HepG2 (cell line): ENCODE measurements at regions not wholly inside any gene's neighbourhood (a gene's known extent, or its start where the extent isn't known, plus 50 kb on each side); places are given as distances from the start of the nearest gene placed in this dataset.

Experiments used
- ATAC-seq: fragments of 200-7000 bp; cut with Tn5 transposase; 3 replicates; pipeline ENCODE4 v1.9.1; 2020; ENCODE audit warnings: mild to moderate bottlenecking, moderate library complexity
- BruUV-seq: library from RNA; stranded (reverse); fragments of 400-500 nt; replicated peaks from 2 replicates; lab custom pipeline; 2021; lab: Mats Ljungman, UMichigan
- CTCF ChIA-PET: fragments of 300-600 bp; formaldehyde crosslinking; extraction: SDS; loops from one replicate; lab custom pipeline; 2021; ENCODE audit warnings: low total read pairs, inconsistent platforms, low intra/inter-chr PET ratio; lab: Yijun Ruan, JAX
- POLR2A ChIA-PET: fragments of 350-600 bp; sonication (Branson Sonifier 250); formaldehyde crosslinking; loops from one replicate; lab custom pipeline; 2020; ENCODE audit warnings: antibody characterized with exemption, inconsistent platforms; lab: Yijun Ruan, JAX
- DNase-seq: peaks from one replicate; pipeline ENCODE4 v3.0.0-alpha.2; 2015; ENCODE audit warnings: low spot score
- FAIRE-seq: peaks from 3 replicates; lab custom pipeline; 2011; peaks lifted over from hg19 to GRCh38; lab: Jason Lieb, UNC
- H2AFZ ChIP-seq: one replicate; pipeline ENCODE4 v1.6.1; 2011; ENCODE audit warnings: low read length, inconsistent platforms
- H3K27ac ChIP-seq: fragments of 300-600 bp; 3 replicates; pipeline ENCODE4 v1.8.0; 2011; ENCODE audit warnings: mixed run types, mild to moderate bottlenecking, mixed read lengths, low read length, inconsistent platforms; ENCODE audit not compliant: insufficient read depth; ENCODE audit errors: extremely low read length
- H3K27me3 ChIP-seq, 2 experiments: fragments of 200-600 bp in 1 of 2; 2 replicates in 1 of 2; 3 replicates in 1 of 2; pipeline versions ENCODE4 v1.6.0 to v1.8.0; 2011; ENCODE audit warnings: low read length in 2 of 2, mild to moderate bottlenecking in 2 of 2, moderate library complexity in 2 of 2, inconsistent platforms in 1 of 2; ENCODE audit not compliant: insufficient read depth in 2 of 2, control insufficient read depth in 1 of 2
- H3K36me3 ChIP-seq, 2 experiments: fragments of 200-600 bp in 1 of 2; replicated peaks in 1 of 2; 2 replicates in 1 of 2; 3 replicates in 1 of 2; pipeline versions ENCODE4 v1.5.1 to v1.8.0; 2011; ENCODE audit warnings: low read length in 2 of 2, inconsistent platforms in 1 of 2; ENCODE audit not compliant: insufficient read depth in 2 of 2, control insufficient read depth in 1 of 2
- H3K4me1 ChIP-seq: 2 replicates; pipeline ENCODE4 v1.5.1; 2012; ENCODE audit warnings: low read length, inconsistent platforms; ENCODE audit not compliant: insufficient read depth
- H3K4me2 ChIP-seq: 2 replicates; pipeline ENCODE4 v1.6.0; 2011; ENCODE audit warnings: low read depth, low read length, inconsistent platforms
- H3K4me3 ChIP-seq, 3 experiments: fragments of 200-600 bp in 1 of 3; sonication (generic), shearing (Covaris generic) in 1 of 3; replicated peaks in 1 of 3; 2 replicates each; pipeline ENCODE4 v1.5.1; 2011 to 2016; ENCODE audit warnings: low read length in 3 of 3, inconsistent platforms in 2 of 3, low read depth in 2 of 3, mild to moderate bottlenecking in 2 of 3, control low read depth in 1 of 3, mixed read lengths in 1 of 3; ENCODE audit not compliant: insufficient read depth in 1 of 3
- H3K79me2 ChIP-seq: one replicate; pipeline ENCODE4 v1.6.1; 2011; ENCODE audit warnings: low read length, inconsistent platforms; ENCODE audit not compliant: insufficient read depth
- H3K9ac ChIP-seq: 2 replicates; pipeline ENCODE4 v1.6.0; 2011; ENCODE audit warnings: mild to moderate bottlenecking, low read depth, low read length, inconsistent platforms; ENCODE audit not compliant: insufficient read depth
- H3K9me3 ChIP-seq: 2 replicates; pipeline ENCODE4 v1.5.1; 2012; ENCODE audit warnings: mild to moderate bottlenecking, low read length
- H4K20me1 ChIP-seq: 2 replicates; pipeline ENCODE4 v1.6.0; 2011; ENCODE audit warnings: inconsistent platforms, mild to moderate bottlenecking, low read length, moderate library complexity; ENCODE audit not compliant: insufficient read depth
- ARNTL ChIP-seq: sonication (generic); formaldehyde crosslinking; IDR thresholded peaks from 2 replicates; pipeline ENCODE4 v1.4.0; 2020; ENCODE audit warnings: mild to moderate bottlenecking, missing genetic modification reagents
- CEBPZ ChIP-seq: IDR thresholded peaks from 2 replicates; pipeline ENCODE4 v1.6.1; 2012; ENCODE audit warnings: low read length, improper control_type of control experiment
- PAXIP1 ChIP-seq: sonication (generic); formaldehyde crosslinking; conservative IDR thresholded peaks from 2 replicates; pipeline ENCODE4 v1.4.0; 2020; ENCODE audit warnings: mild to moderate bottlenecking, missing genetic modification reagents, moderate library complexity
- THAP7 ChIP-seq: sonication (generic); formaldehyde crosslinking; IDR thresholded peaks from 2 replicates; pipeline ENCODE4 v1.8.1; 2023; ENCODE audit warnings: mild to moderate bottlenecking, missing genetic modification reagents
- U2AF2 ChIP-seq: fragments of 200-400 bp; formaldehyde crosslinking; IDR thresholded peaks from 2 replicates; pipeline ENCODE4 v1.6.1; 2017; ENCODE audit warnings: low read depth, mild to moderate bottlenecking, low read length
- ZNF451 ChIP-seq: sonication (generic); formaldehyde crosslinking; IDR thresholded peaks from 2 replicates; pipeline ENCODE4 v1.5.0; 2020; ENCODE audit warnings: mild to moderate bottlenecking, missing genetic modification reagents
- ZNF709 ChIP-seq: sonication (generic); formaldehyde crosslinking; IDR thresholded peaks from 2 replicates; pipeline ENCODE4 v1.5.0; 2020; ENCODE audit warnings: mild to moderate bottlenecking, missing genetic modification reagents
- ZNF720 ChIP-seq: sonication (generic); formaldehyde crosslinking; IDR thresholded peaks from 2 replicates; pipeline ENCODE4 v1.4.0; 2020; ENCODE audit warnings: missing genetic modification reagents
- WGBS: methylation state at CpG from one replicate; pipeline ENCODE4 v1.1.6; 2017; ENCODE audit warnings: low lambda C conversion rate; 5-methylcytosine and 5-hydroxymethylcytosine counted together
- in situ Hi-C: cut with HindIII; loops from 2 replicates; pipeline ENCODE4 v1.10.0; 2017; ENCODE audit warnings: low pct_unique_long_range_greater_than_20kb; ENCODE audit not compliant: extremely low pct_ligation_motif_present
- intact Hi-C: fragments of 100-400 bp; cut with micrococcal nuclease; formaldehyde crosslinking; loops from one replicate; pipeline ENCODE4 v1.10.0; 2022; ENCODE audit not compliant: unreplicated experiment

GRCh38 chr6:18664401-18664800 is 277.3 kb downstream of the RNF144B start:
- Histone ChIP-seq H3K4me2 (no peak overlapping the region), H3K79me2 (no peaks in the 10 kb centered on the region), H3K27ac (no peak overlapping the region), H3K9me3 (no peaks in the 10 kb centered on the region)
- no TSS peak for BruUV-seq
- no peak for TF ChIP-seq ZNF451 (CRISPR knock-in tag)
- TF ChIP-seq, all 625 proteins: peak for 0
- CTCF ChIA-PET, result no interaction called here
- intact Hi-C loops, result no loop called here
- H3K4me1 ChIP-seq, result no peaks in the 10 kb centered on the region
- DNase-seq, result no peak
- 18% methylated on average over 5 of the region's 5 CpGs for WGBS
- no peaks in the 10 kb centered on the region for H3K36me3 ChIP-seq
- H3K27me3 ChIP-seq, result no peaks in the 10 kb centered on the region
- H3K4me3 ChIP-seq, result no peak overlapping the region
- FAIRE-seq, result no peak
- H3K9ac ChIP-seq, result no peak overlapping the region
- H4K20me1 ChIP-seq, result no peaks in the 10 kb centered on the region
- no peak for ATAC-seq
- in situ Hi-C loops, result no loop called here
- POLR2A ChIA-PET, result no interaction called here
- H2AFZ ChIP-seq, result no peak overlapping the region

- WGBS, result under 1% methylated on average over 2 of the region's 2 CpGs
- DNase-seq, result no peak
- intact Hi-C loops, result no loop called here
- FAIRE-seq, result no peak
- no peaks in the 10 kb centered on the region for H3K9me3 ChIP-seq
- H3K79me2 ChIP-seq, result no peaks in the 10 kb centered on the region
- H3K4me2 ChIP-seq, result no peak overlapping the region
- CTCF ChIA-PET, result no interaction called here
- no TSS peak for BruUV-seq
- H2AFZ ChIP-seq, result no peak overlapping the region
- H3K9ac ChIP-seq, result no peak overlapping the region
- no peaks in the 10 kb centered on the region for H4K20me1 ChIP-seq
- no peak for ATAC-seq
- no peaks in the 10 kb centered on the region for H3K4me1 ChIP-seq
- no peaks in the 10 kb centered on the region for H3K27me3 ChIP-seq
- no peak overlapping the region for H3K4me3 ChIP-seq
- H3K36me3 ChIP-seq, result no peaks in the 10 kb centered on the region
- no peak overlapping the region for H3K27ac ChIP-seq
- in situ Hi-C loops, result no loop called here
- POLR2A ChIA-PET, result no interaction called here
- no peak for TF ChIP-seq ZNF709
- no peak for TF ChIP-seq CEBPZ
- TF ChIP-seq U2AF2, result no peak
- no peak for TF ChIP-seq PAXIP1 (CRISPR knock-in tag)
- no peak for TF ChIP-seq THAP7 (CRISPR knock-in tag)
- TF ChIP-seq ZNF720 (CRISPR knock-in tag), result no peak
- TF ChIP-seq ARNTL, result no peak
Measured at GRCh38 chr6:18667612-18668011, 280.5 kb downstream of the RNF144B start.
